ENCODE measurements at regions not wholly inside any gene's neighbourhood (a gene's known extent, or its start where the extent isn't known, plus 50 kb on each side); places are given as distances from the start of the nearest gene placed in this dataset.
A peak's percentile ranks its signal among the peaks of the same experiment; 100 is the strongest.

GRCh38 chr13:79662882-79663281 is 181.9 kb downstream of the NDFIP2 start:
- intact Hi-C loops (cut with DNase I), result no loop called here
- DNase-seq, result peak in 5 of 10 donors; percentile 17 to 88 (median 37)

- DNase-seq, result no peak
- intact Hi-C loops (cut with DNase I), result no loop called here
Measured at GRCh38 chr13:79660361-79660760, 179.4 kb downstream of the NDFIP2 start.

GRCh38 chr13:79659121-79659521 is 178.2 kb downstream of the NDFIP2 start:
- intact Hi-C loops (cut with DNase I), result no loop called here
- no peak for DNase-seq

- no peak for DNase-seq
- intact Hi-C loops (cut with DNase I), result no loop called here
Measured at GRCh38 chr13:79658333-79658975, 177.5 kb downstream of the NDFIP2 start.

GRCh38 chr13:79655509-79655908 is 174.6 kb downstream of the NDFIP2 start:
- DNase-seq, result no peak
- intact Hi-C loops (cut with DNase I), result no loop called here

- intact Hi-C loops (cut with DNase I), result no loop called here
- DNase-seq, result no peak
Measured at GRCh38 chr13:79654520-79654919, 173.6 kb downstream of the NDFIP2 start.

GRCh38 chr13:79650688-79651087 is 169.7 kb downstream of the NDFIP2 start:
- DNase-seq, result no peak
- intact Hi-C loops (cut with DNase I), result no loop called here

GRCh38 chr13:79648191-79648590 is 167.2 kb downstream of the NDFIP2 start:
- no peak for DNase-seq

GRCh38 chr13:79647533-79647932 is 166.6 kb downstream of the NDFIP2 start:
- intact Hi-C loops (cut with DNase I), result no loop called here
- DNase-seq, result no peak

More at GRCh38 chr13:79648191-79648590, 167.2 kb downstream of the NDFIP2 start:
- intact Hi-C loops (cut with DNase I), result no loop called here

- no peak for DNase-seq
- intact Hi-C loops (cut with DNase I), result no loop called here
Measured at GRCh38 chr13:79646880-79647279, 165.9 kb downstream of the NDFIP2 start.

GRCh38 chr13:79645569-79645968 is 164.6 kb downstream of the NDFIP2 start:
- intact Hi-C loops (cut with DNase I), result no loop called here
- DNase-seq, result no peak

- intact Hi-C loops (cut with DNase I), result no loop called here
- no peak for DNase-seq
Measured at GRCh38 chr13:79642596-79642995, 161.6 kb downstream of the NDFIP2 start.

GRCh38 chr13:79637133-79637763 is 156.3 kb downstream of the NDFIP2 start:
- peak in 1 of 10 donors; percentile 60 for DNase-seq

GRCh38 chr13:79631051-79631659 is 150.2 kb downstream of the NDFIP2 start:
- intact Hi-C loops (cut with DNase I), result no loop called here
- DNase-seq, result no peak

More at GRCh38 chr13:79637133-79637763, 156.3 kb downstream of the NDFIP2 start:
- intact Hi-C loops (cut with DNase I), result no loop called here

GRCh38 chr13:79628463-79628862 is 147.5 kb downstream of the NDFIP2 start:
- intact Hi-C loops (cut with DNase I), result no loop called here
- DNase-seq, result no peak

GRCh38 chr13:79626924-79627323 is 146.0 kb downstream of the NDFIP2 start:
- intact Hi-C loops (cut with DNase I), result no loop called here
- no peak for DNase-seq

GRCh38 chr13:79625517-79625916 is 144.6 kb downstream of the NDFIP2 start:
- DNase-seq, result no peak

GRCh38 chr13:79621902-79622301 is 140.9 kb downstream of the NDFIP2 start:
- DNase-seq, result no peak
- intact Hi-C loops (cut with DNase I), result no loop called here

More at GRCh38 chr13:79625517-79625916, 144.6 kb downstream of the NDFIP2 start:
- intact Hi-C loops (cut with DNase I), result no loop called here

- DNase-seq, result no peak
- intact Hi-C loops (cut with DNase I), result no loop called here
Measured at GRCh38 chr13:79621449-79621848, 140.5 kb downstream of the NDFIP2 start.

GRCh38 chr13:79614250-79614918 is 133.4 kb downstream of the NDFIP2 start:
- intact Hi-C loops (cut with DNase I), result no loop called here
- no peak for DNase-seq

- no peak for DNase-seq
- intact Hi-C loops (cut with DNase I), result no loop called here
Measured at GRCh38 chr13:79612604-79613003, 131.6 kb downstream of the NDFIP2 start.

Data from posterior cingulate gyrus (tissue), 11 donors.